GM19240 (cell line): ENCODE measurements at regions not wholly inside any gene's neighbourhood (a gene's known extent, or its start where the extent isn't known, plus 50 kb on each side); places are given as distances from the start of the nearest gene placed in this dataset.
"Not testable (repeated sequence)": the region's sequence is repeated elsewhere in the genome, so short reads cannot be mapped to it uniquely, and the experiment has no call there.

Experiments
- DNase-seq: peaks from one replicate; pipeline ENCODE4 v3.0.0; 2011; ENCODE audit warnings: low spot score; ENCODE audit not compliant: insufficient read length

DNA sequence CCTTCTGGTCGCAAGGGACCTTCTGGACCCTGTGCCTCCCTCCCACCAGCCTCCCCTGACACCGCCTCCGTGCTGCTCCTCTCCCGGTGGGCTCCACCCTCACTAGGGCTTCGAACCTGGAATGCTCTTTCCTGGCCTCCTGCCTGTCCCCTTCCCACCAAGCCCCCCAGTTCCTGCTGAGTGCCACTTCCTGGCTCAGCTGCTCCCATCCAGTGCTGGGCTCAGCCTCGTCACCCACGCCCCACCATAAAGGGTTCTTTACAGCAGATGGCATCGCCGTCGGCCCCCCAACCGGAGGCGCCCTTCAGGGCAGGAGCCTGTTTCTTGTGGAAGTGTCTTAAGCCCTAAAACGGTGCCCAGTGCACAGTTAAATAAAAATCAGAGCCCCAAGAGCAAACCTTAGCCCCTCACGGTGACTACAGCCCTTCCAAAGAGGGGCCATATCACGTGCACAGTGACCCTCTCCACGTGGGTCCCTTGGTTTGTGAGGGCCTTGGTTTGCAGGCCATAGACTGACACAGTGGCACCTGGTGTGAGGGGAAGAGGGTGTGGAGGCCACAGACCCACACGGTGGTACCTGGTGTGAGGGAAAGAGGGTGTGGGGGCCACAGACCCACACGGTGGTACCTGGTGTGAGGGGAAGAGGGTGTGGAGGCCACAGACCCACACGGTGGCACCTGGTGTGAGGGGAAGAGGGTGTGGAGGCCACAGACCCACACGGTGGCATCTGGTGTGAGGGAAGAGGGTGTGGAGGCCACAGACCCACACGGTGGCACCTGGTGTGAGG lies 111.4 kb downstream of the METRNL start:
- DNase-seq: no peak

DNA sequence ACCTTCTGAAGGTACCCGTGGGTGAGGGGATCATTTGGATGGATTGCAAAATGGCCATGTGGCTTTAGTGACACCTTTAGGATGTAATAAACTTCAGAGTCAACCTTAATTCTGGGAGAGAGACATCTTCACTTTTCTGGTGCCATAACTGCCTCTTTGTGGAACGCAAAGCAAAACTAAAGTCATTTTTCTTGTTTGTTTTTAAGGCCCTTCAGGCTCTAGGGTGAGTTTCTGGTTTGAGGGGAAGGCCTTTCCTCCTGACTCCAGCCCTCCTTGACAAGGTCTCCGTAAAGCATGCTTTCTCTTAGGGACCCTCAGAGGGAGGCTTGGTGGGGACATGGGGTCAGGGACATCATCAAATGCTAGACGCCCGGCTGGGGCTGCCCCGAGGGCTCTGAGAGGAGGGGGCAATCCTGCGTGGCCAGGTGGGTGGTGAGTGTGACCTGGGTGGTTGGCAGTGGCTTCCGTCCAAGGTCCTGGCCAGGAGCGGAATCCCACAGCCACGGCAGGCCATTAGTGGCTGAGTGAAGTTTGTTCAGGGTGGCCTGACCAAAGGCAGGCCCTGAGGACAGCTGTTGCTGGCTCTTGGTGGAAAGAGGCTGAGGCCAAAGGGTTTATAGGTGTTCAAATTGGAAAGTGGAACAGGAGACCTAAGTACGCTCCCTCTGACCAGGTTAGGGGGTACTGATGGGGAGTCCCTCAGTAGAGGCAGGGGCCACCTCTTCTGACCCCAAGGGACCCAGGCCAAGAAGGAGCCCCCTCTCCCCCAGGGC lies 112.2 kb downstream of the METRNL start:
- DNase-seq: no peak

DNA sequence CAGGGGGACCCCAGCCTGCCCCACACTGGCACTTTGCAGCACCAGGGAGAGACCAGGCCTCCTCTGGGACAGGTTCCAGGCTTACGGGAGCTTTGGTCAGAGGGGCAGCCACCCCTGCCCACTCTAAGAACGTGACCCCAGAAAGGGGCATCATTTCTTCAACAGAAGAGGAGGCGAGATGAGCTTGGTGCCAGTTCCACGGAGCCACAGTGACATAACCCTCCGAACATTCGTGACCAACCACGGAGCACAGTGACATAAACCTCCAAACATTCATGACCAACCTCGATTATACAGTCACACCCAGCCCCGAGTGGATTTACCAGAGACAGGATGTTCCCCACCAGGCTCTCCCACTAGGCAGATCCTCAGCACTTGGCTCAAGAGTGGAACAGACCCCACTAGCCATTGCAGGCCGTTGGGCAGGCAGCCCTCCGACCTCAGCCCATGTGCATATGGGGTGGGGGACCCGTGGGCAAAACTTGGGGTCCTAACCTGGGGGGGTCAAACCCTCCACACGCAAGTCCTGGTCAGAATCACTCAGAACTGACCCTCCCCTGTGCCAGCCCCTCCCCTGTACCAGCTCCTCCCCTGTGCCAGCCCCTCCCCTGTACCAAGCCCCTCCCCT lies 112.9 kb downstream of the METRNL start:
- DNase-seq: no peak

DNA sequence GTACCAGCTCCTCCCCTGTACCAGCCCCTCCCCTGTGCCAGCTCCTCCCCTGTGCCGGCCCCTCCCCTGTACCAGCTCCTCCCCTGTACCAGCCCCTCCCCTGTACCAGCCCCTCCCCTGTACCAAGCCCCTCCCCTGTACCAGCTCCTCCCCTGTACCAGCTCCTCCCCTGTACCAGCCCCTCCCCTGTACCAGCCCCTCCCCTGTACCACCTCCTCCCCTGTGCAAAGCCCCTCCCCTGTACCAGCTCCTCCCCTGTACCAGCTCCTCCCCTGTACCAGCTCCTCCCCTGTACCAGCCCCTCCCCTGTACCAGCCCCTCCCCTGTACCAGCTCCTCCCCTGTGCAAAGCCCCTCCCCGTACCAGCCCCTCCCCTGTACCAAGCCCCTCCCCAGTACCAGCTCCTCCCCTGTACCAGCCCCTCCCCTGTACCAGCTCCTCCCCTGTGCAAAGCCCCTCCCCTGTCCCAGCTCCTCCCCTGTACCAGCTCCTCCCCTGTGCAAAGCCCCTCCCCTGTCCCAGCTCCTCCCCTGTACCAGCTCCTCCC lies 113.5 kb downstream of the METRNL start:
- not testable (repeated sequence) for DNase-seq

DNA sequence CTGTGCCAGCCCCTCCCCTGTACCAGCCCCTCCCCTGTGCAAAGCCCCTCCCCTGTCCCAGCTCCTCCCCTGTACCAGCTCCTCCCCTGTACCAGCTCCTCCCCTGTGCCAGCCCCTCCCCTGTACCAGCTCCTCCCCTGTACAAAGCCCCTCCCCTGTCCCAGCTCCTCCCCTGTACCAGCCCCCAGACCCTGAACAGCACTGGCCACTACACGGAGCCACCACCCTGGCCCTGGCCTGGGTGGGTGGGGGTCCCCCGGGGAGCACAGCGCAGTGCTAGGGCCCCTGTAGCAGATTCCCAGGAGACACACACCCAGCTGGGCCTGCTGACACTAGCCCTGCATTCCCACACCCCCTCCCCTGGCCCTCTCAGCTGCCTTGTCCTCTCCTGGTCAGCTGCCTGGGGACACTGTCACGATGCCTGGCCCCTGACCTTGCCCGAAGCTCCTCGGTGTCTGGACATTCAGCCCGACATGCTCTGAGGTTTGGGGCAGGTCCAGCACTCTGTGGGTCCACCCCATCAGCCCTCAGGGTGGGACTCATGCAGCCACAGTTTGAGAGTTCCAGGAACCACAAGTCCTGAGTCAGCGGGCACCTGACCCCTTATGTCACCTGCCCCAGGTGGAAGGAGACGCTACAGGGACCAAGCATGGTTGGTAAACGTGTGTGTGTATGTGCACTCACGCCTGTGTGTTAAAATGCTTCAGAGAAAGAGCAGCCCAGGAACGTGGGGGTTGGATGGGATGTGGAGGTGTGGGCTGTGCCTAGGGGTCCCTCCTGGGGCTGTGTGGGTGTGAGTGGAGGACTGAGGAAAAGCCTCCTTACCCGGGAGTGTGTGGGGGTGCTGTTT lies 114.2 kb downstream of the METRNL start:
- DNase-seq: no peak

DNA sequence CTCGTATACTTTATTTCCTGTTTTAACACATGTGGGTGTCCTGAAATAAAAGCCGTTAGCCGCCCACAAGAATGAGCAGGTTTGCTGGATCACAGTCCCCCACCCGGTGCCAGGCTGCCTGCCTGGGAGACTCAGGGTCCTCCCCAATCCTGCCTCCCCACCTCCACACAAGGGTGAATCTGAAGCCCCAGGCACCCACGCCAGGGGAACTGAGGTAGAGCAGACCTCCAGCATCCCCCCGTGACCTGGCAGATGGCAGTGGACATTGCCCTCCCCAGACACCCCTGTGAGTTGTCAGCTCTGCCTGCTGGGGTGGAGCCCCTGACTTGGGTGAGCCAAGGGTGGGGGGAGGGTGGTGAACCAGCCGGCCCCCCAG lies 114.8 kb downstream of the METRNL start:
- DNase-seq: no peak

DNA sequence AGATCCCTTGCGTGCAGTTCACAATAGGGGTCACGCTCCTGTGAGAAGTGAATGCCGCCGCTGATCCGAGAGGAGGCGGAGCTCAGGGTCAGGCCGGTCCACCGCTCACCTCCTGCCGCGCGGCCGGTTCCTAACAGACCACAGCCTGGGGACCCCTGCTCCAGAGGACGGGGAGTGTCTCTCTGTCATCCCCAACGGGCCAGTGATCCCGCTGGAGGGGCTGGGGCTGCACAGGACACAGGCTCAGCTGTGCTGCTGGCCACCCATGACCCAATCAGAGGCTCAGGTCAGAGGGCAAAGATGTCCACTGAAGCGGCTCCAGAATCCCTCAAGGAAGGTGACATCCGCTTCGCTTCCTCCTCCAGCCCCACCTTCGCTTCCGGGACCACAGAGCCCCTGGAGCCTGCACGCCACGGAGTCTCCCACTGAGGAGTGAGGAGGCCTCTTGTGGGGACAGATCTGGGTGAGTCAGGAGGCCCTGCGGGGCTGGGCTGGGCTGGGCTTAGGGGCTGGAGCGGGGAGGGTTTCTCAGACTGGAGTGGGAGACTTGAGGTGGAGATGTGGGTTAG lies 115.4 kb downstream of the METRNL start:
- no peak for DNase-seq

DNA sequence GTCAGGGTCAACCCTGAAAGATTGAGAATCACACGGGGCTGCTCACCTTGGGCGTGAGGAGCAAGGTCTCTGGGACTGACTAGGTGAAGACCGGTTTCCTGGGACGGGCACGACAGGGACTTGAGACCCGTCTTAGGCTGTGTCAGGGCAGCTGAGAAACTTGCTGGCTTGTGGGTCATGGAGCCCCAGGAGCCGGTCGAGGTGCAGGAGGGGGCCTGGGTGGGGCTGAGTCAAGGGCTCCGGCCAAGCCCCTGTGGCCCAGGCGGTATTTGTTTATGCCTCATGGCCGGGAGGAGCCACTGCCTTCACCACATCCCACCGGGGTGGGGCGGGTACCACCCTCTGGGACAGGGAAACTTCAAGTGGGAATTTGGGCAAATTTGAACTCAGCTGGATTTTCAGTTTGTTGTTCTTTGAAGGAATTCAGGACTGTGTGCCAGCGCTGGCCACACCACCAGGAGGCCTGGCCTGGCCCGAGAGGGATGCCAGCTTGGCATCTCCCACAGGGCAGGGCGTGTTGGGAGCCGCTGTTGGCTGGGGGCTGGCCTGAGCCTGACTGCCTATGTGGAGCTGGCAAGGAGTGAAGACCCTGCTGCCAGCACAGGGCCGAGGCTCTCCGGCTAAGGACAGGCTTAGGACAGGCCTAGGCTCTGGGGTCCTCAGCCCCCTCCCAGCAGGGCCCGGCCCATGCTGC lies 116.1 kb downstream of the METRNL start:
- DNase-seq: no peak

DNA sequence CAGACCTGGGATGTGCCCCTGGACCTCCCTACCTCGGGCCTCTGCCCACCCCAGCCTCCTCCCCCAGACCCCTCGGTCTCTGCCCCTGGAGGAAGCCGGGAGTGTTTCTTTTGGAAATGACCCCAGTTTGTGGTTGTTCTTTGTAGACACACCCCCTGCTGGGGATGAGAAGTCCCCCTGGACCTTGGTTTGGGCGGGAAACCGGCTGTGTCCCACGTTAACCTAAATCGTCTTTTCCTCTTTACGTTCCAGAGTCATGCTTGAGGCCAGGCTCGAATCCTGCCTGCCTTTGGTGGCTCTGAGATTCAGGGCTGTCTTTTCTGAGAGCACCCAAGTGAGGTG lies 116.6 kb downstream of the METRNL start:
- no peak for DNase-seq

DNA sequence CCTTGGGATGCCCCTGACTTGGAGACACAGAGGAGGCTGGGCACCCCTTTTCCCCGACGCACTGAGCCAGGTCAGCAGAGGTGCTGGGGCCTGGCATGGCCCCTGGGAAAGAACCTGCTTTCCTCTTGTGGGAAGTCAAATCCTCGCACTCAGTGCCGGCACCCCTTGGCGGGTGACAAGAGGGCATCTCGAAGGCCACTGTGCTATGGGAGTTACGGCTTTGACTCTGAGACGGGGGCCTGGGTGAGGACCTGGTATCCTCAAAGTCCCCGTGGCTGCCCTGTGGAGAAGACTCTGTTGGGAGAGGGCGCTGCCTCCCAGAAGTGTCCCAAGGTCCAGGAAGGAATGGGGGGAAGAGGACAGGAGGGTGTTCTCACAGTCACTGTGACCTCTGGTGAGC lies 117.0 kb downstream of the METRNL start:
- DNase-seq: no peak

DNA sequence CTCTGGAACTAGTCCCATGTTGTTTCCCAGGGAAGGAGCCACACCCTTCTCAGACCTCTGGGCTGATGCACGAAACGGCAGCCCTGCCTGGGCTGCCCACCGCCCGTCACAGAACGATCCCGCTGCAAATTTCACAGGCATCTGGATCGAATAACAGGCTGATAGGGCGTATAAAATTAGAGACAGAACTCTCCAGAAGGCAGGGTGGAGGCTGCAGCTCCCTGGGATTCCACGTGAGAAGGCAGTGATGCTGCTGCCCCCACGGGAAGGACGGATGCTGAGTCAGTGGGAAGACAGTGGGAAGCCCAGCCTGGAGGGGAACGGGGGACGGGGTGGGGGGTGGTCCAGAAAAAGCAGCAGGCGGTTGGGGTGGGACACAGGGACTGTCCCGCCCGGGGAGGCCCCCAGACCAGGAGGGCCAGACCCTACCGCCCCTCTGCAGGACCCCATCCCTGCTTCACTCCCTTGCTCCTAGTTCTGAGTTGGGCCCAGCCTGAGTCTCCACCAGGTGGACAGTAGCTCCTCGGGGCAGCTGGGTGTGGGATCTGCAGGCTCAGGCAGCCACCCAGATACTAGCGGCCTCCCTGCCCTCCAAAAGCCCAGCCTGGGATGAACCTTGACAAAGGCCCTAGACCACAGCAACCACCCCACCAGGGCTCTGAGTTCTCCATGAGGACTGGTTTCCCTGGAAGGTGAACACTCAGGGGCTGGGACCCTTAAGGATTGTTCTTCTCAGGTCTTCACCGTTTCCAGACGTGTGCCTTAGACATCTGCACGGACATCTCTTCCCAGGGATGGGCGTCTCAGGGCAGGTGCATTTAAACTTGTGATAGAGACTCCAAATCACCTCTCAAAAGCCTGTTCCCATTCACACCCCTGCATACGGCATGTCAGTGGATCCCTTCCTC lies 117.8 kb downstream of the METRNL start:
- no peak for DNase-seq

DNA sequence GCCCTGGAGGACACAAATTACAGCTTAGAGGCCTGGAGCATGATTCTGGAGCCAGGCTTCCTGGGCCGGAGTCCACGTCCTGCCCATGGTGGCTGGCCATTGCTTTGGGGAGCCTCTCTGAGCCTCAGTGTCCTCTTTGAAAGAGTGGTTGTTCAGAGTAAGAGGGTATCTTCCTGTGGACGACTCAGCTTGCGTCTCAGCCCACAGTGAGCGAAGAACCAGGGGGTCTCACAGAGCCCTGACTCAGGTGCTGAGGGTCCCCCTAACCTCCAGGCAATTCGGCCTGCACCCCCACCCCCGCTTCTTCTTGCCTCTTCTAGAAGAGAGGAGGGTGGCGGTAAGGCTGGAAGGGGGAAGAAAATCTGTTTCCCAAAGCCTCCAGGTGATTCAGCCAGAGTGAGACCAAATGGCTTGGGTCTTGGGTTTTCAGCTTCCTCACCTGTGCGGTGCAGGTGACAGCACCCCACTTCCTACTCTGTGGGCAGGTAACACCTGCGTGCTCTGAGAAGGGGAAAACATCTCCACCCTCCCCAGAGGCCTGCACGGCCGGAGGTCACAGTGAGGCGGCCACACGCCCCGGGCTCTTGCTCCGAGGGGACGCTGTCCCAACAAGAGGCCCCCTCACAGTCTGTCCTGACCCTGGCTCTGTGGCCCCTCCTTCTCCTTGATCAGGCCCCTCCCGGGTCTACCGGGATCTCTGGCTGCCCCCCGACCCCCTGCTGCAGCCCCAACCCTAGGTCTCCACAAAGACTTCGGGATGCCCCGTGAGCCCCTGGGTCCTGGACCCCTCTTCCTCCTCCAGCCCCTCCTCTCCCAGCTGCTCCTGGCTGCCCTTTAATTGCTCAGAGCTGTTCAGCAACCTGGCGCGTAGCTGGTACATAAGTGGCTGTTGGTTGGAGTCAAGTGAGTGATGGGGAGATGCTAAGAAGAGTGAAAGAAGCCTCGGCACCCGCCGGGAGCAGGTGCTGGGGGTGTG lies 119.2 kb downstream of the METRNL start:
- no peak for DNase-seq

DNA sequence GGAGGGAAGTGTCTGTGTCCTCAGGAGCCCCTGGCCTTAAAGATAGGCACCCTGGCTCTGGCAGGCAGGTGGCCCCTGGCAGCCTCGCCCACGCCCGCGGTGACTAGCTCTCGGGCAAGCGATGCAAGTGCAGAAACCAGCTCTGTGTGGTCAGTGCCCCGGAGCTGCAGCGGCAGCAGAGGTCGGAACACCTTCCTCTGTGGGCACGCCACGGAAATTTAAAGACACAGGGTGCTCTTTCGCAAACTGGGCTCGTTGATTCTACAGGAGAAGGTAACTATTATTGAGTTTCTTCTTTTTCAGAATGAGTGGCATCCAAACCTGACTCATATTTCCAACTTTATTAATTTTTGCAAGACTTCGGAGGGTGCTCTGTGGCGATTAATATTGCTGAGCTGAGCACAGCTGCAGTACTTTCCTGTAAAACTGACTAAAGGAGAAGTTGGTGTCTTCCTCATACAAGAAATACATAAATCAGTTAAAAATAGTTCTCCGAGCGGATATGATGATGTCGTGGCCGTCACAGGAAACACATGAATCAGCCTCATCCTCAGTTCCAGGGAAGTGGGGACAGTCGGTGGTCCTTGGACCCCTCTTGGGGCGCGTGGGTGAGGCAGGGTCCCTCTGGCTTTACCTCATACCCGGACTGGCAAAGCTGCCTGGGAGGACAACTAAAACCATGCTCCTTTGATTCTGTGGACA lies 120.2 kb downstream of the METRNL start:
- no peak for DNase-seq

DNA sequence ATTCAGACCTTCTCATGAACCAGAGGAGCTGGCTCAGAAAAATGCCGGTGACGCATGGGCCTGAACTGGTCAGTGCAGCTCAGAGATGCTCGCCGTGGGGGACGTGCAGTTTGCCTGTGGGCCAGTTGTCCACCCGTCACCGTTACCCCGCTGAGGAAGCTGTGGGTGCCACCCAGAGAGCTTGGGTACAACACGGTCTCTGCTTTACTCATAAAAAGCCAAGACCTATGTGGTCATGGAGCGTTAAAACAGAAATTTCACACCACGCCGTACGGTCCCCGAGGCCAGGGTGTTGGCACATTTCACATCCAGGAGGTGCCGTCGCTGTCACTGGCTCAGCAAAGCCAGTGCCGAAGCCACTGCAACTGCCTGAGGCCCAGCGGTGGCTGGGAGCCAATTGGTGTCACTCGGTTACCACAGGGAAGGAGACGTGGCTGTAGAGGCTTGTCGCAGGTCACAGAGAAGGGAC lies 120.9 kb downstream of the METRNL start:
- no peak for DNase-seq

DNA sequence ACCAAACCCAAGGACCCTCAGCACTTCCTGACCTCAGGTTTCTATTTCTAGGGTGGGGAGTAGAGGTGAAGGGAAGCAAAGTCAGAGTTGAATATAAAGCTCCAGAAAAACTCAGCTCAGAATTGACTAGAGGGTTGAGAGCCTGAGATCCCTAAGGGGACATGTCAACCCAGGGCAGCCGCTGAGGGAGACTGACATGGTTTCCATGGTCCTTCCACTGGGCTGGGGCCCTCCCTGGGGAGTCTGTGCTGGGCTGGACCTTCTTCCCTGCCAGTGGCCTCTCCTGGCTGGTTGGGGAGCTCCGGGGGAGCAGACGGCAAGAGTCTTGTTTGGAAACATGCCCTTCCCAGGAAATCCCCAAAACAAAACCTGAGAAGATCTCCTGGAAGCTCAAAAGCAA lies 121.3 kb downstream of the METRNL start:
- no peak for DNase-seq

DNA sequence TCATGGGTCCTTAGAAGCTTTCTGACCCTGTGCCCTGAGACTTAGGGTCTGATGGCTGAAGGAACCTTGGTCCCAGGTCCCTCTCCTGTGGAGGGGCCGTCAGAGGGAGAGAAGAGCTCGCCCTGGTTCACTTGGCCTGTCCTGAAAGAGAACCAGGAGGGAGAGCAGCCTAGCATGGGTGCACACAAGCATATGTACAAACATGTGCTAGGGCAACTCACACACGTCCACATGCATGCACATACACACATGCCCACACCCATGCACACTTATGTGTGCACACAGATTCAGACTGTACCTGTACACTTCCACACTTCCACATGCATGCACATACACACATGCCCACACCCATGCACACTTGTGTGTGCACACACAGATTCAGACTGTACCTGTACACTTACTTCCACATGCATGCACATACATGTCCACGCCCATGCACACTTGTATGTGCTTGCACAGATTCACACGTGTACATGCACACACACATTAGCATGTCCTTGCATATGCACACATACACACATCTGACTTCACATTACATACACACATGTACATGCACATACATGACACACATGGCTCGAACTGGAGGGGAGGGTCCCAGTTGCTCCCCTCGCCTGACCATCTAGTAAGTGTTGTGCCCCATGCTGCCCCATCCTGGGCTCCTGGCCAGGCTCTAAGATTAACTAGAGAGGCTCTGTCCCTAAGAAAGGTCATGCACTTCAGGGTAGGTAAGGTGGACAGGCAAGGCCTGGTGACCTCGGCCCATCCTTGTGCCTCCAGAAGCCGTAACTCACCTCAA lies 122.0 kb downstream of the METRNL start:
- DNase-seq: no peak
